Dermis microvascular lymphatic vessel endothelial cell (primary cell): ENCODE measurements at regions not wholly inside any gene's neighbourhood (a gene's known extent, or its start where the extent isn't known, plus 50 kb on each side); places are given as distances from the start of the nearest gene placed in this dataset.

Experiments used
- DNase-seq, 2 donors: peaks; one replicate each; pipeline versions ENCODE4 v3.0.0 to v3.0.0-alpha.2; 2010; ENCODE audit warnings: low read depth in 2 of 2

- no peak for DNase-seq
Observed at GRCh38 chr9:85263288-85263687, 478.5 kb downstream of the AGTPBP1 start.

- DNase-seq = no peak
Observed at GRCh38 chr9:85262333-85262732, 479.4 kb downstream of the AGTPBP1 start.

- DNase-seq = no peak
Observed at GRCh38 chr9:85260275-85260845, 481.4 kb downstream of the AGTPBP1 start.

GRCh38 chr9:85258823-85259370 is 482.9 kb downstream of the AGTPBP1 start:
- peak; percentile 3 to 17 for DNase-seq

GRCh38 chr9:85258236-85258635 is 483.5 kb downstream of the AGTPBP1 start:
- no peak for DNase-seq

GRCh38 chr9:85249313-85249621 is 492.5 kb downstream of the AGTPBP1 start:
- no peak for DNase-seq

GRCh38 chr9:85248514-85249312 is 493.0 kb downstream of the AGTPBP1 start:
- no peak for DNase-seq

GRCh38 chr9:85246541-85246940 is 495.2 kb downstream of the AGTPBP1 start:
- DNase-seq = no peak

GRCh38 chr9:85244856-85245255 is 496.9 kb downstream of the AGTPBP1 start:
- no peak for DNase-seq

GRCh38 chr9:85243977-85244376 is 497.8 kb downstream of the AGTPBP1 start:
- DNase-seq = no peak

- DNase-seq = no peak
Observed at GRCh38 chr9:85237478-85237877, 504.3 kb downstream of the AGTPBP1 start.

- DNase-seq = no peak
Observed at GRCh38 chr9:85230081-85230480, 511.7 kb downstream of the AGTPBP1 start.

GRCh38 chr9:85228111-85228855 is 513.5 kb downstream of the AGTPBP1 start:
- no peak for DNase-seq

- DNase-seq = no peak
Observed at GRCh38 chr9:85225180-85225579, 516.6 kb downstream of the AGTPBP1 start.

- DNase-seq = no peak
Observed at GRCh38 chr9:85224729-85225128, 517.0 kb downstream of the AGTPBP1 start.

- no peak for DNase-seq
Observed at GRCh38 chr9:85224301-85224700, 517.5 kb downstream of the AGTPBP1 start.

- no peak for DNase-seq
Observed at GRCh38 chr9:85223506-85224125, 518.1 kb downstream of the AGTPBP1 start.

GRCh38 chr9:85216601-85217000 is 525.2 kb downstream of the AGTPBP1 start:
- DNase-seq = no peak

- no peak for DNase-seq
Observed at GRCh38 chr9:85215961-85216360, 525.8 kb downstream of the AGTPBP1 start.

GRCh38 chr9:85215416-85215815 is 526.3 kb downstream of the AGTPBP1 start:
- no peak for DNase-seq

- DNase-seq = no peak
Observed at GRCh38 chr9:85213650-85214607, 527.8 kb downstream of the AGTPBP1 start.
